GM18907 (cell line): ENCODE measurements at regions not wholly inside any gene's neighbourhood (a gene's known extent, or its start where the extent isn't known, plus 50 kb on each side); places are given as distances from the start of the nearest gene placed in this dataset.
"Not testable (repeated sequence)": the region's sequence is repeated elsewhere in the genome, so short reads cannot be mapped to it uniquely, and the experiment has no call there.

Experiments used
- ATAC-seq: cut with Tn5 transposase; IDR thresholded peaks from one replicate; pipeline ENCODE4 v1.9.1; 2021; ENCODE audit warnings: mild to moderate bottlenecking, moderate library complexity; ENCODE audit not compliant: unreplicated experiment

GRCh38 chr15:45863881-45864580, 229.2 kb downstream of the SQOR start:
- peak; percentile 74 for ATAC-seq

GRCh38 chr15:45866616-45867015, 231.8 kb downstream of the SQOR start:
- ATAC-seq = no peak

- ATAC-seq = no peak
These were observed 232.5 kb downstream of the SQOR start for GRCh38 chr15:45867281-45867680.

- no peak for ATAC-seq
These were observed 233.4 kb downstream of the SQOR start for GRCh38 chr15:45868109-45868691.

- ATAC-seq = peak; percentile 82
These were observed 234.3 kb downstream of the SQOR start for GRCh38 chr15:45869034-45869668.

- no peak for ATAC-seq
These were observed 236.5 kb downstream of the SQOR start for GRCh38 chr15:45871121-45871855.

GRCh38 chr15:45873781-45874180, 239.0 kb downstream of the SQOR start:
- no peak for ATAC-seq

GRCh38 chr15:45874566-45874965, 239.7 kb downstream of the SQOR start:
- not testable (repeated sequence) for ATAC-seq

GRCh38 chr15:45884289-45884688, 249.5 kb downstream of the SQOR start:
- ATAC-seq = no peak

GRCh38 chr15:45884755-45885445, 250.1 kb downstream of the SQOR start:
- no peak for ATAC-seq

- ATAC-seq = no peak
These were observed 251.0 kb downstream of the SQOR start for GRCh38 chr15:45885801-45886200.

- no peak for ATAC-seq
These were observed 256.9 kb downstream of the SQOR start for GRCh38 chr15:45891766-45892165.

- no peak for ATAC-seq
These were observed 257.4 kb downstream of the SQOR start for GRCh38 chr15:45892182-45892581.

GRCh38 chr15:45903283-45903682, 268.5 kb downstream of the SQOR start:
- no peak for ATAC-seq

- ATAC-seq = no peak
These were observed 269.2 kb downstream of the SQOR start for GRCh38 chr15:45904019-45904418.

- no peak for ATAC-seq
These were observed 271.4 kb downstream of the SQOR start for GRCh38 chr15:45906230-45906629.

- no peak for ATAC-seq
These were observed 275.8 kb downstream of the SQOR start for GRCh38 chr15:45910671-45911070.

- ATAC-seq = no peak
These were observed 278.6 kb downstream of the SQOR start for GRCh38 chr15:45913451-45913850.

GRCh38 chr15:45914425-45914824, 279.6 kb downstream of the SQOR start:
- ATAC-seq = no peak

- ATAC-seq = no peak
These were observed 284.0 kb downstream of the SQOR start for GRCh38 chr15:45918839-45919238.

GRCh38 chr15:45919806-45920205, 285.0 kb downstream of the SQOR start:
- ATAC-seq = no peak
